ENCODE measurements at regions not wholly inside any gene's neighbourhood (a gene's known extent, or its start where the extent isn't known, plus 50 kb on each side); places are given as distances from the start of the nearest gene placed in this dataset.

DNA sequence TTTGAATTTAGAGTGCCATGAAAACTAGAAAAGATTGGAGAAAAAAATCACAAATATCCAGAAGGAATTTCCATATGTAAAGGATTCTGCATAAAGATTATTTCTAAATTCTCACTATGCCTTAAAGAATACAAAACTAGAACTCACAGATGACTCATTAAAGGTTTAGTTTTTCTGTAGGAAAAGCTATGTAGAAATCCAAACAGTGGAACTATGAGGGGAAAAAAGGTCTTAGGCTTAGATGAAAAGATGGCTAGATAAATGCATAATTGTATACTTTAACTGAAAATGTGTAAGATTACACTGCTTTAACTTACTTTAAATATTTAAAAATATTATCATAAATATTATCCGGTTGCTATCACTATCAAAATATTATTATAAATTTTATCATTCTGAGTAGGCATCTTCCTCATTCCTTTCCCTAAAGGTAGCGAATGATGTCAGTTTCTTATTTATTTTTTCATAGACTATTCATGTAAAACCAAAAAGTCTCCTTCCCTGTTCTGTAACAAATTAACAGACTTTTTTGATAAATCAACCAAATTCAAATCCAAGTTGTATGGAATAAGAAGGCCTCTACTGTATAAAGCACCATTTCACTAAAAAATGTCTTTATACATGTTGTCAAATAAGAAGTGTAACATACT is 69.1 kb upstream of the COMTD1 start:
- DNase-seq (ENCODE audit: low read depth, low spot score) (no peak), ATAC-seq (no peak)
- TF ChIP-seq, protein P1, sequence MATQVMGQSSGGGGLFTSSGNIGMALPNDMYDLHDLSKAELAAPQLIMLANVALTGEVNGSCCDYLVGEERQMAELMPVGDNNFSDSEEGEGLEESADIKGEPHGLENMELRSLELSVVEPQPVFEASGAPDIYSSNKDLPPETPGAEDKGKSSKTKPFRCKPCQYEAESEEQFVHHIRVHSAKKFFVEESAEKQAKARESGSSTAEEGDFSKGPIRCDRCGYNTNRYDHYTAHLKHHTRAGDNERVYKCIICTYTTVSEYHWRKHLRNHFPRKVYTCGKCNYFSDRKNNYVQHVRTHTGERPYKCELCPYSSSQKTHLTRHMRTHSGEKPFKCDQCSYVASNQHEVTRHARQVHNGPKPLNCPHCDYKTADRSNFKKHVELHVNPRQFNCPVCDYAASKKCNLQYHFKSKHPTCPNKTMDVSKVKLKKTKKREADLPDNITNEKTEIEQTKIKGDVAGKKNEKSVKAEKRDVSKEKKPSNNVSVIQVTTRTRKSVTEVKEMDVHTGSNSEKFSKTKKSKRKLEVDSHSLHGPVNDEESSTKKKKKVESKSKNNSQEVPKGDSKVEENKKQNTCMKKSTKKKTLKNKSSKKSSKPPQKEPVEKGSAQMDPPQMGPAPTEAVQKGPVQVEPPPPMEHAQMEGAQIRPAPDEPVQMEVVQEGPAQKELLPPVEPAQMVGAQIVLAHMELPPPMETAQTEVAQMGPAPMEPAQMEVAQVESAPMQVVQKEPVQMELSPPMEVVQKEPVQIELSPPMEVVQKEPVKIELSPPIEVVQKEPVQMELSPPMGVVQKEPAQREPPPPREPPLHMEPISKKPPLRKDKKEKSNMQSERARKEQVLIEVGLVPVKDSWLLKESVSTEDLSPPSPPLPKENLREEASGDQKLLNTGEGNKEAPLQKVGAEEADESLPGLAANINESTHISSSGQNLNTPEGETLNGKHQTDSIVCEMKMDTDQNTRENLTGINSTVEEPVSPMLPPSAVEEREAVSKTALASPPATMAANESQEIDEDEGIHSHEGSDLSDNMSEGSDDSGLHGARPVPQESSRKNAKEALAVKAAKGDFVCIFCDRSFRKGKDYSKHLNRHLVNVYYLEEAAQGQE (IDR thresholded peaks at IDR 0.05; ENCODE audit: insufficient read depth in 1 of 2, low read depth in 2 of 2, low read length in 1 of 2) = no peak
- TF ChIP-seq SIN3A (IDR thresholded peaks at IDR 0.05; ENCODE audit: borderline replicate concordance, insufficient read depth, low read depth, low read length) (no peak), POLR2AphosphoS5 (IDR thresholded peaks at IDR 0.05; ENCODE audit: low read depth, low read length) (no peak), TCF7L2 (IDR thresholded peaks at IDR 0.05; ENCODE audit: low read depth, low read length) (no peak)
- TF ChIP-seq, protein P2, sequence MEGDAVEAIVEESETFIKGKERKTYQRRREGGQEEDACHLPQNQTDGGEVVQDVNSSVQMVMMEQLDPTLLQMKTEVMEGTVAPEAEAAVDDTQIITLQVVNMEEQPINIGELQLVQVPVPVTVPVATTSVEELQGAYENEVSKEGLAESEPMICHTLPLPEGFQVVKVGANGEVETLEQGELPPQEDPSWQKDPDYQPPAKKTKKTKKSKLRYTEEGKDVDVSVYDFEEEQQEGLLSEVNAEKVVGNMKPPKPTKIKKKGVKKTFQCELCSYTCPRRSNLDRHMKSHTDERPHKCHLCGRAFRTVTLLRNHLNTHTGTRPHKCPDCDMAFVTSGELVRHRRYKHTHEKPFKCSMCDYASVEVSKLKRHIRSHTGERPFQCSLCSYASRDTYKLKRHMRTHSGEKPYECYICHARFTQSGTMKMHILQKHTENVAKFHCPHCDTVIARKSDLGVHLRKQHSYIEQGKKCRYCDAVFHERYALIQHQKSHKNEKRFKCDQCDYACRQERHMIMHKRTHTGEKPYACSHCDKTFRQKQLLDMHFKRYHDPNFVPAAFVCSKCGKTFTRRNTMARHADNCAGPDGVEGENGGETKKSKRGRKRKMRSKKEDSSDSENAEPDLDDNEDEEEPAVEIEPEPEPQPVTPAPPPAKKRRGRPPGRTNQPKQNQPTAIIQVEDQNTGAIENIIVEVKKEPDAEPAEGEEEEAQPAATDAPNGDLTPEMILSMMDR (IDR thresholded peaks at IDR 0.05) = no peak
- ChIA-PET CTCF (no interaction called here), POLR2A (no interaction called here)
- in situ Hi-C loops (cut with HindIII; ENCODE audit: low pct_unique_long_range_greater_than_20kb, low sequenced_read_pairs) = no loop called here
- no peaks in the 10 kb centered on the region; the same call in 1 of the 2 replicates for H3K27me3 ChIP-seq (ENCODE audit: control insufficient read depth, insufficient read depth, low read length)
- 0 out of 2 replicates have a peak, but pooled peaks cover 4% of the 10 kb centered on the region for H3K9me3 ChIP-seq (ENCODE audit: control insufficient read depth, insufficient read depth, low read depth, low read length)
- no peak overlapping the region for H3K27ac ChIP-seq (ENCODE audit: low read length)
- intact Hi-C loops (cut with micrococcal nuclease; ENCODE audit: unreplicated experiment) = no loop called here
- no TSS peak for BruUV-seq (replicated peaks)
- no peaks in the 10 kb centered on the region for H3K4me1 ChIP-seq (ENCODE audit: control insufficient read depth, insufficient read depth, low read length)
- no peaks in the 10 kb centered on the region for H3K36me3 ChIP-seq (ENCODE audit: control insufficient read depth, insufficient read depth, low read length)
- H3K4me3 ChIP-seq (ENCODE audit: low read depth in 2 of 2, low read length in 2 of 2) = no peak overlapping the region

DNA sequence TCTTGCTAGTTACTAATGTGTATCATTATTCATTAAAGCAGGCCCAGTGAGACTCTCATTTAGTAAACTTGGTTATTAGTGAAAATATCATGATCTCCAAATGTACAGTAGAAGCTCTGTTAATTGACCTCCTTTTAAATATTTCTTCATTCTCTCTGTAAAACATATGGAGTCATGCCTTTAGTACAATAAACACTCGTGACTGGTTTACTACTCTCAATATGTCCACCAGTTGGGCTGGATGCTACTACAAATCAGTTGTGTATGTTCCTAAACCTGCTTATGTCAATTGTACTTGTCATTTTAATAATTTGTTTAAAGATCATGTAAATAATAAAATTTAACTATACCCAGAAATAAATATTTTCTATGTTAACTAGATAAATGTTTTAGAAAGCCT is 68.6 kb upstream of the COMTD1 start:
- Histone ChIP-seq H3K4me1 (ENCODE audit: control insufficient read depth, insufficient read depth, low read length) (no peaks in the 10 kb centered on the region), H3K9me3 (ENCODE audit: control insufficient read depth, insufficient read depth, low read depth, low read length) (0 out of 2 replicates have a peak, but pooled peaks cover 4% of the 10 kb centered on the region), H3K4me3 (ENCODE audit: low read depth in 2 of 2, low read length in 2 of 2) (no peak overlapping the region), H3K36me3 (ENCODE audit: control insufficient read depth, insufficient read depth, low read length) (no peaks in the 10 kb centered on the region), H3K27me3 (ENCODE audit: control insufficient read depth, insufficient read depth, low read length) (no peaks in the 10 kb centered on the region; the same call in 1 of the 2 replicates), H3K27ac (ENCODE audit: low read length) (no peak overlapping the region)
- intact Hi-C loops (cut with micrococcal nuclease; ENCODE audit: unreplicated experiment) = no loop called here
- BruUV-seq (replicated peaks) = no TSS peak
- in situ Hi-C loops (cut with HindIII; ENCODE audit: low pct_unique_long_range_greater_than_20kb, low sequenced_read_pairs) = no loop called here
- TF ChIP-seq SIN3A (IDR thresholded peaks at IDR 0.05; ENCODE audit: borderline replicate concordance, insufficient read depth, low read depth, low read length) (no peak), TCF7L2 (IDR thresholded peaks at IDR 0.05; ENCODE audit: low read depth, low read length) (no peak), POLR2AphosphoS5 (IDR thresholded peaks at IDR 0.05; ENCODE audit: low read depth, low read length) (no peak)
- TF ChIP-seq, protein P2 (IDR thresholded peaks at IDR 0.05) = no peak
- TF ChIP-seq, protein P1 (IDR thresholded peaks at IDR 0.05; ENCODE audit: insufficient read depth in 1 of 2, low read depth in 2 of 2, low read length in 1 of 2) = no peak
- ATAC-seq (no peak), DNase-seq (ENCODE audit: low read depth, low spot score) (no peak)
- ChIA-PET CTCF (no interaction called here), POLR2A (no interaction called here)
